ENCODE measurements at regions not wholly inside any gene's neighbourhood (a gene's known extent, or its start where the extent isn't known, plus 50 kb on each side); places are given as distances from the start of the nearest gene placed in this dataset.
"Not testable (repeated sequence)": the region's sequence is repeated elsewhere in the genome, so short reads cannot be mapped to it uniquely, and the experiment has no call there.

- Histone ChIP-seq H3F3A (ENCODE audit: insufficient read depth) (no peaks in the 10 kb centered on the region), H4K20me1 (ENCODE audit: low read depth, low read length) (no peaks in the 10 kb centered on the region), H3K4me3 (ENCODE audit: insufficient read depth, low read length, poor library complexity, severe bottlenecking) (no peak overlapping the region), H3K9me3 (ENCODE audit: insufficient read depth, low read length) (no peaks in the 10 kb centered on the region), H3K9me2 (replicated peaks; ENCODE audit: insufficient read depth, low read length) (no peaks in the 10 kb centered on the region), H3K4me2 (ENCODE audit: low read depth, low read length, poor library complexity, severe bottlenecking) (no peak overlapping the region), H3K79me2 (ENCODE audit: insufficient read depth, low read length) (no peaks in the 10 kb centered on the region), H3K27ac (ENCODE audit: low read depth, low read length) (no peak overlapping the region), H2AFZ (ENCODE audit: low read depth, low read length, severe bottlenecking) (no peak overlapping the region), H3K27me3 (ENCODE audit: low read length) (no peaks in the 10 kb centered on the region), H3K9ac (ENCODE audit: low read length) (no peak overlapping the region), H3K36me3 (ENCODE audit: low read length) (no peaks in the 10 kb centered on the region)
- TF ChIP-seq CTCF (IDR thresholded peaks at IDR 0.05; ENCODE audit: insufficient read depth, low read length, poor library complexity, severe bottlenecking) (no peak), EZH2phosphoT487 (conservative IDR thresholded peaks at IDR 0.05; ENCODE audit: low read length) (no peak)
Observed at GRCh38 chr10:94156453-94156852, 162.7 kb downstream of the PLCE1 start.

DNA sequence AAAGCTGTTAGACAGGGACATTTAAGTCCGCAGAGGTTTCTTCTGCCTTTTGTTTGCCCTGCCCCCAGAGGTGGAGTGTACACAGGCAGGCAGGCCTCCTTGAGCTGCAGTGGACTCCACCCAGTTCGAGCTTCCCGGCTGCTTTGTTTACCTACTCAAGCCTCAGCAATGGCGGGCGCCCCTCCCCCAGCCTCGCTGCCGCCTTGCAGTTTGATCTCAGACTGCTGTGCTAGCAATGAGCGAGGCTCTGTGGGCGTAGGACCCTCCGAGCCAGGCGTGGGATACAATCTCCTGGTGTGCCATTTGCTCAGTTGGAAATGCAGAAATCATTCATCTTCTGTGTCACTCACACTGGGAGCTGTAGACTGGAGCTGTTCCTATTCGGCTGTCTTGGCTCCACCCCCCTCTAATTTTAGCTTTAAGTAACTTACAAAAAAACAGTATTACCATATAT lies 171.5 kb downstream of the PLCE1 start:
- not testable (repeated sequence) for H3K36me3 ChIP-seq (ENCODE audit: low read length); H3K4me2 ChIP-seq (ENCODE audit: low read depth, low read length, poor library complexity, severe bottlenecking); H3K9me3 ChIP-seq (ENCODE audit: insufficient read depth, low read length); H2AFZ ChIP-seq (ENCODE audit: low read depth, low read length, severe bottlenecking); H3F3A ChIP-seq (ENCODE audit: insufficient read depth); H3K9me2 ChIP-seq (replicated peaks; ENCODE audit: insufficient read depth, low read length); H3K9ac ChIP-seq (ENCODE audit: low read length); H3K4me3 ChIP-seq (ENCODE audit: insufficient read depth, low read length, poor library complexity, severe bottlenecking); H4K20me1 ChIP-seq (ENCODE audit: low read depth, low read length); H3K27me3 ChIP-seq (ENCODE audit: low read length); H3K79me2 ChIP-seq (ENCODE audit: insufficient read depth, low read length); H3K27ac ChIP-seq (ENCODE audit: low read depth, low read length)

GRCh38 chr10:94172332-94172731 lies 178.6 kb downstream of the PLCE1 start:
- Histone ChIP-seq H3F3A (ENCODE audit: insufficient read depth) (no peaks in the 10 kb centered on the region), H2AFZ (ENCODE audit: low read depth, low read length, severe bottlenecking) (no peak overlapping the region), H3K36me3 (ENCODE audit: low read length) (no peaks in the 10 kb centered on the region), H3K4me3 (ENCODE audit: insufficient read depth, low read length, poor library complexity, severe bottlenecking) (no peak overlapping the region), H3K27me3 (ENCODE audit: low read length) (no peaks in the 10 kb centered on the region), H3K79me2 (ENCODE audit: insufficient read depth, low read length) (no peaks in the 10 kb centered on the region), H3K4me2 (ENCODE audit: low read depth, low read length, poor library complexity, severe bottlenecking) (no peak overlapping the region), H3K9me3 (ENCODE audit: insufficient read depth, low read length) (no peaks in the 10 kb centered on the region), H3K27ac (ENCODE audit: low read depth, low read length) (no peak overlapping the region), H3K9me2 (replicated peaks; ENCODE audit: insufficient read depth, low read length) (no peaks in the 10 kb centered on the region), H3K9ac (ENCODE audit: low read length) (no peak overlapping the region), H4K20me1 (ENCODE audit: low read depth, low read length) (no peaks in the 10 kb centered on the region)
- TF ChIP-seq EZH2phosphoT487 (conservative IDR thresholded peaks at IDR 0.05; ENCODE audit: low read length), result no peak
- no peak for TF ChIP-seq CTCF (IDR thresholded peaks at IDR 0.05; ENCODE audit: insufficient read depth, low read length, poor library complexity, severe bottlenecking)

- Histone ChIP-seq H3K4me3 (ENCODE audit: insufficient read depth, low read length, poor library complexity, severe bottlenecking) (no peak overlapping the region), H2AFZ (ENCODE audit: low read depth, low read length, severe bottlenecking) (no peak overlapping the region), H3K79me2 (ENCODE audit: insufficient read depth, low read length) (no peaks in the 10 kb centered on the region), H3K27me3 (ENCODE audit: low read length) (no peaks in the 10 kb centered on the region), H3K9me2 (replicated peaks; ENCODE audit: insufficient read depth, low read length) (no peaks in the 10 kb centered on the region), H3K9me3 (ENCODE audit: insufficient read depth, low read length) (no peaks in the 10 kb centered on the region), H4K20me1 (ENCODE audit: low read depth, low read length) (no peaks in the 10 kb centered on the region), H3K9ac (ENCODE audit: low read length) (no peak overlapping the region), H3K4me2 (ENCODE audit: low read depth, low read length, poor library complexity, severe bottlenecking) (no peak overlapping the region), H3K36me3 (ENCODE audit: low read length) (no peaks in the 10 kb centered on the region), H3K27ac (ENCODE audit: low read depth, low read length) (no peak overlapping the region), H3F3A (ENCODE audit: insufficient read depth) (no peaks in the 10 kb centered on the region)
- TF ChIP-seq EZH2phosphoT487 (conservative IDR thresholded peaks at IDR 0.05; ENCODE audit: low read length), result no peak
- TF ChIP-seq CTCF (IDR thresholded peaks at IDR 0.05; ENCODE audit: insufficient read depth, low read length, poor library complexity, severe bottlenecking), result no peak
Observed at GRCh38 chr10:94173594-94173993, 179.9 kb downstream of the PLCE1 start.
